Endothelial cell of umbilical vein (primary cell): ENCODE measurements at regions not wholly inside any gene's neighbourhood (a gene's known extent, or its start where the extent isn't known, plus 50 kb on each side); places are given as distances from the start of the nearest gene placed in this dataset.

Experiments used
- CTCF ChIP-seq, 2 donors: IDR thresholded peaks; 1 replicate in 1 of 2; 2 replicates in 1 of 2; pipeline ENCODE4 v1.5.1; 2011; ENCODE audit warnings: low read length in 2 of 2, mild to moderate bottlenecking in 2 of 2, moderate library complexity in 2 of 2, control low read depth in 1 of 2, inconsistent platforms in 1 of 2, low read depth in 1 of 2; ENCODE audit not compliant: insufficient read depth in 1 of 2; ENCODE audit errors: extremely low read depth in 1 of 2
- EZH2 ChIP-seq: IDR thresholded peaks from 2 replicates; pipeline ENCODE4 v1.6.1; 2012; ENCODE audit warnings: borderline replicate concordance, low read depth, mild to moderate bottlenecking, moderate library complexity, low read length, inconsistent platforms; ENCODE audit not compliant: severe bottlenecking
- FOS ChIP-seq: IDR thresholded peaks from 2 replicates; pipeline ENCODE4 v1.6.1; 2011; ENCODE audit warnings: mild to moderate bottlenecking, low read length, moderate library complexity, borderline replicate concordance; ENCODE audit not compliant: insufficient read depth
- JUN ChIP-seq: IDR thresholded peaks from 2 replicates; pipeline ENCODE4 v1.6.1; 2011; ENCODE audit warnings: borderline replicate concordance, low read depth; ENCODE audit not compliant: insufficient read length, insufficient read depth
- MYC ChIP-seq: IDR thresholded peaks from one replicate; pipeline ENCODE4 v1.6.1; 2011; ENCODE audit warnings: mild to moderate bottlenecking, low read depth, low read length
- POLR2A ChIP-seq: IDR thresholded peaks from 2 replicates; pipeline ENCODE4 v1.6.1; 2012; ENCODE audit warnings: low read depth, mild to moderate bottlenecking, control low read depth, low read length
- POLR2AphosphoS5 ChIP-seq: IDR thresholded peaks from 2 replicates; pipeline ENCODE4 v1.6.1; 2012; ENCODE audit warnings: low read depth, mild to moderate bottlenecking, control low read depth, low read length, moderate library complexity; ENCODE audit not compliant: insufficient read depth

- TF ChIP-seq CTCF (IDR thresholded peaks at IDR 0.05; ENCODE audit: extremely low read depth in 1 of 2, insufficient read depth in 1 of 2, low read depth in 1 of 2, low read length in 2 of 2) (no peak), POLR2A (no peak), FOS (no peak), MYC (no peak), EZH2 (no peak), JUN (no peak), POLR2AphosphoS5 (no peak)
These were observed 93.2 kb upstream of the TNFSF4 start for GRCh38 chr1:173300061-173301044.
